DMS153 (cell line): ENCODE measurements at regions not wholly inside any gene's neighbourhood (a gene's known extent, or its start where the extent isn't known, plus 50 kb on each side); places are given as distances from the start of the nearest gene placed in this dataset.

Experiments
- DNase-seq: peaks from one replicate; lab custom pipeline; 2025; lab: John Stamatoyannopoulos, UW

DNA sequence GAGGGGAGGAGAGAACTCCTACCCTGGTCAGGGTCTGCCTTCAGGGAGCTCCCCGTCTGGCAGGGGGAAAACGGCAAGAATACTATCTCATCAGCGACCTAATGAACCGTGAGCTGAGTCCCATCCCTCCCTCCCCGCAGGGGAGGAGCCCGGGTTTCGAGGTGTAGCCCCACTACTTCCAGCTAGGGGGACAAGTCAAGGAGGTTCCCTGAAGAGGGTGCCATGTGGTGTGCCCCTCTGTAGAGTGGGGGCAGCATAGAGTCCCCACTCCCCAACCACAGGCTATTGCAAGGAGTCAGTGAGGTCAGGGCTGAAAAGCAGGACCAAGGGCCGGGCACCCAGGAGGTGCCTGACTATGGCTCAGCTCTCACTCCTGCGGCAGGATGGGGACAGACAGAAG is 50.9 kb upstream of the RXRA start:
- DNase-seq, result no peak

GRCh38 chr9:134276453-134277245 is 49.6 kb upstream of the RXRA start:
- DNase-seq, result no peak
